ENCODE measurements at regions not wholly inside any gene's neighbourhood (a gene's known extent, or its start where the extent isn't known, plus 50 kb on each side); places are given as distances from the start of the nearest gene placed in this dataset.

DNA sequence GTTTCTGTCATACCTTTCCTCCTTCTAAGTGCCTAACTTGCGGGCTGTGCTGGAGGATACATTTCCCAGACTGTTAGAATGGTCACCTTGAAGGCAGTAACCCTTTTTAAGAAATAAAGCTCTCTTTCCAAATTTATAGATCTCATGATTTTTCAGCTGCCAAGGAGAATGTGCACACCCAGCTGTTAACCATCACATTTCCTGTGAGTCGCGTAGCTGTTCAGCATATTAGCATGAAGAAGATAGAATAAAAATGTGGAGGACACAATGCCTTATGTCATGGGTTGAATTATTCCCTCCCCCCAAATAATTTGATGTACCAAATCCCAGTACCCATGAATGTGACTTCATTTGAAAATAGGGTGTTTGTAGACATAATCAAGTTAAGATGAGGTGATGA lies 729.4 kb downstream of the MTRR start:
- no peak overlapping the region for H3K27ac ChIP-seq (ENCODE audit: control insufficient read depth, insufficient read depth, low read length)
- TF ChIP-seq, protein P1, sequence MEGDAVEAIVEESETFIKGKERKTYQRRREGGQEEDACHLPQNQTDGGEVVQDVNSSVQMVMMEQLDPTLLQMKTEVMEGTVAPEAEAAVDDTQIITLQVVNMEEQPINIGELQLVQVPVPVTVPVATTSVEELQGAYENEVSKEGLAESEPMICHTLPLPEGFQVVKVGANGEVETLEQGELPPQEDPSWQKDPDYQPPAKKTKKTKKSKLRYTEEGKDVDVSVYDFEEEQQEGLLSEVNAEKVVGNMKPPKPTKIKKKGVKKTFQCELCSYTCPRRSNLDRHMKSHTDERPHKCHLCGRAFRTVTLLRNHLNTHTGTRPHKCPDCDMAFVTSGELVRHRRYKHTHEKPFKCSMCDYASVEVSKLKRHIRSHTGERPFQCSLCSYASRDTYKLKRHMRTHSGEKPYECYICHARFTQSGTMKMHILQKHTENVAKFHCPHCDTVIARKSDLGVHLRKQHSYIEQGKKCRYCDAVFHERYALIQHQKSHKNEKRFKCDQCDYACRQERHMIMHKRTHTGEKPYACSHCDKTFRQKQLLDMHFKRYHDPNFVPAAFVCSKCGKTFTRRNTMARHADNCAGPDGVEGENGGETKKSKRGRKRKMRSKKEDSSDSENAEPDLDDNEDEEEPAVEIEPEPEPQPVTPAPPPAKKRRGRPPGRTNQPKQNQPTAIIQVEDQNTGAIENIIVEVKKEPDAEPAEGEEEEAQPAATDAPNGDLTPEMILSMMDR (optimal IDR thresholded peaks at IDR 0.05 in 1 of 3, IDR thresholded peaks at IDR 0.05 in 1 of 3, conservative IDR thresholded peaks at IDR 0.05 in 1 of 3; ENCODE audit: extremely low read depth in 1 of 3, insufficient read depth in 2 of 3, low read length in 3 of 3) = no peak
- TF ChIP-seq EZH2 (IDR thresholded peaks at IDR 0.05; ENCODE audit: low read length) = no peak
- no peaks in the 10 kb centered on the region for H3K36me3 ChIP-seq (ENCODE audit: control insufficient read depth in 2 of 2, extremely low read depth in 1 of 2, insufficient read depth in 2 of 2, low read length in 2 of 2)
- H3K4me1 ChIP-seq (ENCODE audit: control insufficient read depth, extremely low read depth, insufficient read depth, low read length) = no peaks in the 10 kb centered on the region
- no peak overlapping the region for H3K4me3 ChIP-seq (ENCODE audit: control insufficient read depth in 2 of 3, extremely low read depth in 1 of 3, insufficient read depth in 2 of 3, low read depth in 1 of 3, low read length in 3 of 3)
- H3K9me1 ChIP-seq (ENCODE audit: control insufficient read depth, extremely low read depth, insufficient read depth, low read length) = no peaks in the 10 kb centered on the region
- H3K4me2 ChIP-seq (ENCODE audit: control insufficient read depth, extremely low read depth, insufficient read depth, low read depth, low read length) = no peak overlapping the region
- no peak overlapping the region for H3K9ac ChIP-seq (ENCODE audit: control insufficient read depth, extremely low read depth, insufficient read depth, low read length)
- dilution Hi-C loops (cut with MboI; ENCODE audit: extremely low pct_ligation_motif_present, low sequenced_read_pairs) = no loop called here
- no peak for DNase-seq (ENCODE audit: low read depth, low spot score)
- no peak for FAIRE-seq
- no peaks in the 10 kb centered on the region for H3K79me2 ChIP-seq (ENCODE audit: control insufficient read depth, insufficient read depth, low read length)
- H2AFZ ChIP-seq (ENCODE audit: control insufficient read depth, low read length) = no peak overlapping the region
- H3K27me3 ChIP-seq (ENCODE audit: control insufficient read depth, extremely low read depth, insufficient read depth, low read length) = no peaks in the 10 kb centered on the region
- H3K9me3 ChIP-seq (ENCODE audit: control insufficient read depth, low read depth, low read length) = no peaks in the 10 kb centered on the region
- no peaks in the 10 kb centered on the region for H4K20me1 ChIP-seq (ENCODE audit: control insufficient read depth, extremely low read depth, insufficient read depth, low read length)

GRCh38 chr5:8598996-8599395 lies 730.0 kb downstream of the MTRR start:
- dilution Hi-C loops (cut with MboI; ENCODE audit: extremely low pct_ligation_motif_present, low sequenced_read_pairs) = no loop called here
- DNase-seq (ENCODE audit: low read depth, low spot score) (no peak), FAIRE-seq (no peak)
- Histone ChIP-seq H3K9ac (ENCODE audit: control insufficient read depth, extremely low read depth, insufficient read depth, low read length) (no peak overlapping the region), H3K4me2 (ENCODE audit: control insufficient read depth, extremely low read depth, insufficient read depth, low read depth, low read length) (no peak overlapping the region), H3K9me3 (ENCODE audit: control insufficient read depth, low read depth, low read length) (no peaks in the 10 kb centered on the region), H3K9me1 (ENCODE audit: control insufficient read depth, extremely low read depth, insufficient read depth, low read length) (no peaks in the 10 kb centered on the region), H4K20me1 (ENCODE audit: control insufficient read depth, extremely low read depth, insufficient read depth, low read length) (no peaks in the 10 kb centered on the region), H3K4me1 (ENCODE audit: control insufficient read depth, extremely low read depth, insufficient read depth, low read length) (no peaks in the 10 kb centered on the region), H3K4me3 (ENCODE audit: control insufficient read depth in 2 of 3, extremely low read depth in 1 of 3, insufficient read depth in 2 of 3, low read depth in 1 of 3, low read length in 3 of 3) (no peak overlapping the region), H2AFZ (ENCODE audit: control insufficient read depth, low read length) (no peak overlapping the region), H3K27me3 (ENCODE audit: control insufficient read depth, extremely low read depth, insufficient read depth, low read length) (no peaks in the 10 kb centered on the region), H3K79me2 (ENCODE audit: control insufficient read depth, insufficient read depth, low read length) (no peaks in the 10 kb centered on the region), H3K27ac (ENCODE audit: control insufficient read depth, insufficient read depth, low read length) (no peak overlapping the region), H3K36me3 (ENCODE audit: control insufficient read depth in 2 of 2, extremely low read depth in 1 of 2, insufficient read depth in 2 of 2, low read length in 2 of 2) (no peaks in the 10 kb centered on the region)
- TF ChIP-seq, protein P1 (optimal IDR thresholded peaks at IDR 0.05 in 1 of 3, IDR thresholded peaks at IDR 0.05 in 1 of 3, conservative IDR thresholded peaks at IDR 0.05 in 1 of 3; ENCODE audit: extremely low read depth in 1 of 3, insufficient read depth in 2 of 3, low read length in 3 of 3) = no peak
- no peak for TF ChIP-seq EZH2 (IDR thresholded peaks at IDR 0.05; ENCODE audit: low read length)

All from keratinocyte (primary cell).